ENCODE measurements at regions not wholly inside any gene's neighbourhood (a gene's known extent, or its start where the extent isn't known, plus 50 kb on each side); places are given as distances from the start of the nearest gene placed in this dataset.

DNA sequence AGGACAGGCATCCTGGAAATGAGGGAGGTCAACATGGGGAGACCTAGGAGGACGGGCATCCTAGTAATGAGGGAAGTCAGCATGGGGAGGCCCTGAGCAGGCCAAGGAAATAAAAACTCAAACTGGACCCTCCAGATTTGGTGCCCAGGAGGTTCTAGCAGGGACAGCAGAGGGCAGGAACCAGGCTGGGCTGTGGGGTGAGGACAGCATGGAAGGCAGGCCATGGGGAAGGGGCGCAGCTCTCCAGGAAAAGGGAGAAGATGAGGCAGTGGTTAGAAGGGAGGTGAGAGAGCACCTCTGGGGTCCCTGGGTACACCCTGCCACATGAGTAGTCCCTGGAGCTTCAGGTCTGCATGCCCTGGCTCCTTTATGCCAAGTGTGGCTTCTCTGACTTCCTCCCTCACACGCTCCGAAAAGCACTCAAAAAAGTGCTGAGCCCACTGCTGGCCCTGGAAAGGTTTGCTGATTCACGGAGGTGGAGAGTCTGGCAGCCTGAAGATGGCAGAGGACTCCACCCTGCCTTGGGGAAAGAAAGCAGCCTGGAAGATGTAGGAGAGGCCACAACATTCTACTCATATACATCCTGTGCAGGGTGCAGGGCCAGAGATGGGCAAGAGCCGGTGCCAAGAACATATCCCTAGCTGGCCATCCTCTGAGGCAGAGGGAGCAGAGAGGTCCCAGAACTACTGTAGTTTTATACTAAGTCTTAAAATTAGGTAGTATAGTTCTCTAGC, 154.9 kb downstream of the MRPL14 start:
- TF ChIP-seq, protein P1, sequence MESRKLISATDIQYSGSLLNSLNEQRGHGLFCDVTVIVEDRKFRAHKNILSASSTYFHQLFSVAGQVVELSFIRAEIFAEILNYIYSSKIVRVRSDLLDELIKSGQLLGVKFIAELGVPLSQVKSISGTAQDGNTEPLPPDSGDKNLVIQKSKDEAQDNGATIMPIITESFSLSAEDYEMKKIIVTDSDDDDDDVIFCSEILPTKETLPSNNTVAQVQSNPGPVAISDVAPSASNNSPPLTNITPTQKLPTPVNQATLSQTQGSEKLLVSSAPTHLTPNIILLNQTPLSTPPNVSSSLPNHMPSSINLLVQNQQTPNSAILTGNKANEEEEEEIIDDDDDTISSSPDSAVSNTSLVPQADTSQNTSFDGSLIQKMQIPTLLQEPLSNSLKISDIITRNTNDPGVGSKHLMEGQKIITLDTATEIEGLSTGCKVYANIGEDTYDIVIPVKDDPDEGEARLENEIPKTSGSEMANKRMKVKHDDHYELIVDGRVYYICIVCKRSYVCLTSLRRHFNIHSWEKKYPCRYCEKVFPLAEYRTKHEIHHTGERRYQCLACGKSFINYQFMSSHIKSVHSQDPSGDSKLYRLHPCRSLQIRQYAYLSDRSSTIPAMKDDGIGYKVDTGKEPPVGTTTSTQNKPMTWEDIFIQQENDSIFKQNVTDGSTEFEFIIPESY (IDR thresholded peaks at IDR 0.05; ENCODE audit: extremely low read depth, insufficient replicate concordance, low read length) = no peak
- TF ChIP-seq EZH2phosphoT487 (IDR thresholded peaks at IDR 0.05; ENCODE audit: borderline replicate concordance) = no peak
- TF ChIP-seq RAD21 (IDR thresholded peaks at IDR 0.05; ENCODE audit: low read depth) = no peak
- TF ChIP-seq, protein P2, sequence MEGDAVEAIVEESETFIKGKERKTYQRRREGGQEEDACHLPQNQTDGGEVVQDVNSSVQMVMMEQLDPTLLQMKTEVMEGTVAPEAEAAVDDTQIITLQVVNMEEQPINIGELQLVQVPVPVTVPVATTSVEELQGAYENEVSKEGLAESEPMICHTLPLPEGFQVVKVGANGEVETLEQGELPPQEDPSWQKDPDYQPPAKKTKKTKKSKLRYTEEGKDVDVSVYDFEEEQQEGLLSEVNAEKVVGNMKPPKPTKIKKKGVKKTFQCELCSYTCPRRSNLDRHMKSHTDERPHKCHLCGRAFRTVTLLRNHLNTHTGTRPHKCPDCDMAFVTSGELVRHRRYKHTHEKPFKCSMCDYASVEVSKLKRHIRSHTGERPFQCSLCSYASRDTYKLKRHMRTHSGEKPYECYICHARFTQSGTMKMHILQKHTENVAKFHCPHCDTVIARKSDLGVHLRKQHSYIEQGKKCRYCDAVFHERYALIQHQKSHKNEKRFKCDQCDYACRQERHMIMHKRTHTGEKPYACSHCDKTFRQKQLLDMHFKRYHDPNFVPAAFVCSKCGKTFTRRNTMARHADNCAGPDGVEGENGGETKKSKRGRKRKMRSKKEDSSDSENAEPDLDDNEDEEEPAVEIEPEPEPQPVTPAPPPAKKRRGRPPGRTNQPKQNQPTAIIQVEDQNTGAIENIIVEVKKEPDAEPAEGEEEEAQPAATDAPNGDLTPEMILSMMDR (IDR thresholded peaks at IDR 0.05 in 2 of 3, conservative IDR thresholded peaks at IDR 0.05 in 1 of 3; ENCODE audit: borderline replicate concordance in 1 of 3, insufficient read depth in 1 of 3, low read depth in 2 of 3, low read length in 2 of 3) = no peak
- TF ChIP-seq POLR2A (IDR thresholded peaks at IDR 0.05; ENCODE audit: borderline replicate concordance, extremely low read depth, insufficient read depth, insufficient read length) = no peak
- no peak for TF ChIP-seq POLR2AphosphoS5 (IDR thresholded peaks at IDR 0.05; ENCODE audit: low read depth, low read length)
- TF ChIP-seq, protein P3, sequence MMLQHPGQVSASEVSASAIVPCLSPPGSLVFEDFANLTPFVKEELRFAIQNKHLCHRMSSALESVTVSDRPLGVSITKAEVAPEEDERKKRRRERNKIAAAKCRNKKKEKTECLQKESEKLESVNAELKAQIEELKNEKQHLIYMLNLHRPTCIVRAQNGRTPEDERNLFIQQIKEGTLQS (IDR thresholded peaks at IDR 0.05) = no peak
- TF ChIP-seq SP1 (IDR thresholded peaks at IDR 0.05; ENCODE audit: low read depth) = no peak

Measured in HCT116 (cell line).